Peyer's patch (tissue), 4 donors: ENCODE measurements at regions not wholly inside any gene's neighbourhood (a gene's known extent, or its start where the extent isn't known, plus 50 kb on each side); places are given as distances from the start of the nearest gene placed in this dataset.

ENCODE experiments used
- CTCF ChIP-seq, 6 experiments: fragments of 450-650 bp in 4 of 6; fragments of 200-600 bp in 2 of 6; sonication (generic) in 1 of 6; IDR thresholded peaks; one replicate each; pipeline ENCODE4 v1.5.1; 2017 to 2019; ENCODE audit warnings: antibody characterized with exemption in 6 of 6, mild to moderate bottlenecking in 3 of 6, moderate library complexity in 1 of 6
- POLR2A ChIP-seq, 2 donors: fragments of 450-650 bp; IDR thresholded peaks; one replicate each; pipeline ENCODE4 v1.5.1; 2017; ENCODE audit warnings: antibody characterized with exemption in 2 of 2, mild to moderate bottlenecking in 2 of 2, moderate library complexity in 2 of 2

DNA sequence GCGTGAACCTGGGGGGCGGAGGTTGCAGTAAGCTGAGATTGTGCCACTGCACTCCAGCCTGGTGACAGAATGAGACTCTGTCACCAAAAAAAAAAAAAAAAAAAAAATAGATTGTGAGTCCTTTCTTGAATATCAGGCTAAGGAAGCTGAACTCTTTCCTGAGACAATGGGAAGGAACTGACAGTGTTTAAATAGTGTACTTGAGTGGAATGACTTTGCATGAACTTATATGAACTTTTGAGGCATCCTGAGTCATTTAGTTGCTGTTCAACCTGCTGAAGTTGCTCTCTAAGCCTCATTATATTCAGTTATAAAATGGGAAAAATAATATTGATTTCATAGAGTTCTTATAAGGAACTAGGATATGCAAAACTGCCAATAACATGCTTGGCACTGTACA, 79.3 kb upstream of the LIMCH1 start:
- TF ChIP-seq POLR2A (IDR thresholded peaks at IDR 0.05), result no peak
- TF ChIP-seq CTCF (IDR thresholded peaks at IDR 0.05), result no peak
